ENCODE measurements at regions not wholly inside any gene's neighbourhood (a gene's known extent, or its start where the extent isn't known, plus 50 kb on each side); places are given as distances from the start of the nearest gene placed in this dataset.
"Not testable (repeated sequence)": the region's sequence is repeated elsewhere in the genome, so short reads cannot be mapped to it uniquely, and the experiment has no call there.

- no peak for DNase-seq
Measured at GRCh38 chr14:39499514-39499913, 67.3 kb upstream of the FBXO33 start.

GRCh38 chr14:39497677-39498076, 65.4 kb upstream of the FBXO33 start:
- not testable (repeated sequence) for DNase-seq

DNA sequence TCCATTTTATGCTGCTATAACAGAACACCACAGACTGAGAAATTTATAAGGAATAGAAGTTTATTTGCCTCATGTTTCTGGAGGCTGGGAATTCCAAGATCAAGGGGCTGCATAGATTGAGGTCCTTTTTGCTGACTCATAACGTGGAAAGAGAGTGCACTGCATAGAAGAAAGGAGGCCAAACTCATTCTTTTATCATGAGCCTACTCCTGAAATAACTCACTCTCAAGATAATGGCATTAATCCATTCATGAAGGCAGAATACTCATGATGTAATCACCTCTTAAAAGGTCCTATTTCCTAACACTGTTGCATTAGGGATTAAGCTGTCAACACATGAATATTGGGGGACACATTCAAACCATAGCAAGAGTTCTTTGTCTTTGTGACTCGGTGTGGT, 60.0 kb upstream of the FBXO33 start:
- no peak for DNase-seq

DNA sequence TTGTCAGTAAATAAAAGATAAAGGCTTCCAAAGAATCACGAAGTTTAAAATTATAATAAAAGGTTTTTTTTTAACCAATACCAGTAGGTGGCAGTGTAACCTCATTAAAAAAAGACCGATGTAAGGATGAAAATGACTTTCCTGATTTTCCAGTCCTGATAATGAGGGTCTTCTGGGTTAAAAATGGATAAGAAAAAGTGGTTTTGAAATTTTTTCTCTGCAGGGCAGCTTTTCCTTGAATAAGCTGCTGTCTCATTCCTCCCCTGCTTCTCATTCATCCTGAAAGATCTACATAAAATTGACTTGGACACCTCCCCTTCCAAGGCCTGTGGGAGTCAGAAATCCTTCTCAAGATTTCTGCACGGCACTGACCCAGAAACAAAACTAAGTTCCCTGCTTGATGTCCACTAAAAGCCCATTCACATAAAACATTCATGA, 58.9 kb upstream of the FBXO33 start:
- DNase-seq: peak; percentile 70

GRCh38 chr14:39488600-39488999, 56.4 kb upstream of the FBXO33 start:
- DNase-seq: no peak

DNA sequence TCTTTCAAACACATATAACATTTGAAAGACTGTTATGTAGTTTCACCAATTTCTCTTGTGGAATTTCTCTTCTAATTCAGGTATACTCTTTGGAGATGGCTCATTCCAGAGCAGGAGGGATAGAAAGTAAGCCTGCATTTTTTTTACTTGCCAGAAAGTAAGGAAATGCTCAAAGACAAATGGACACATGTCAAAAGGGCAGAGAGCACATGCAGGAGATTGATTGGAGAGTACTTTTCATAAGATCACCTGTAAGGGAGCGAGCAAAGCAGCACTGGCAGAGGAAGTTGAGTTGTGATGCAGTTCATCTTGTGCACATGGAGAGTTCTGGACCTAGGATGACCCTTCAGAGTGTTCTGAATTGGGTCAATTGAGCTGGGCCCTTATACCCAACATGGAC, 51.4 kb upstream of the FBXO33 start:
- DNase-seq: no peak

Data from NCI-H1092 treated with DMSO at 0.1 percent for 48 hours (cell line).